Hippocampal formation (tissue), 2 donors: ENCODE measurements at regions not wholly inside any gene's neighbourhood (a gene's known extent, or its start where the extent isn't known, plus 50 kb on each side); places are given as distances from the start of the nearest gene placed in this dataset.

Experiments used
- DNase-seq, 2 donors: peaks; one replicate each; lab custom pipeline; 2025; lab: John Stamatoyannopoulos, UW

GRCh38 chr6:81814370-81815076, 62.0 kb upstream of the TENT5A start:
- DNase-seq, result no peak

GRCh38 chr6:81813305-81813704, 60.8 kb upstream of the TENT5A start:
- no peak for DNase-seq

- no peak for DNase-seq
Observed at GRCh38 chr6:81812401-81812800, 59.9 kb upstream of the TENT5A start.

- no peak for DNase-seq
Observed at GRCh38 chr6:81808851-81809570, 56.5 kb upstream of the TENT5A start.

GRCh38 chr6:81806793-81807565, 54.5 kb upstream of the TENT5A start:
- DNase-seq, result no peak

GRCh38 chr6:81802356-81802755, 49.9 kb upstream of the TENT5A start:
- DNase-seq, result no peak
